ENCODE measurements at regions not wholly inside any gene's neighbourhood (a gene's known extent, or its start where the extent isn't known, plus 50 kb on each side); places are given as distances from the start of the nearest gene placed in this dataset.
"Not testable (repeated sequence)": the region's sequence is repeated elsewhere in the genome, so short reads cannot be mapped to it uniquely, and the experiment has no call there.

GRCh38 chrX:7637066-7637465, 205.9 kb upstream of the VCX start:
- no peaks in the 10 kb centered on the region for H3K36me3 ChIP-seq (ENCODE audit: control insufficient read depth, insufficient read depth, low read length)
- H3K27me3 ChIP-seq (ENCODE audit: control insufficient read depth, insufficient read depth, low read length): no peaks in the 10 kb centered on the region
- no peak for DNase-seq (ENCODE audit: low read depth)
- TF ChIP-seq CTCF (IDR thresholded peaks at IDR 0.05; ENCODE audit: insufficient read depth, low read depth, low read length): no peak
- ChIA-PET POLR2A (no interaction called here), CTCF (no interaction called here)
- H3K4me3 ChIP-seq (ENCODE audit: low read depth, low read length): no peak overlapping the region

GRCh38 chrX:7635604-7636003, 207.4 kb upstream of the VCX start:
- DNase-seq (ENCODE audit: low read depth): no peak
- no peaks in the 10 kb centered on the region for H3K27me3 ChIP-seq (ENCODE audit: control insufficient read depth, insufficient read depth, low read length)
- no peak overlapping the region for H3K4me3 ChIP-seq (ENCODE audit: low read depth, low read length)
- H3K36me3 ChIP-seq (ENCODE audit: control insufficient read depth, insufficient read depth, low read length): no peaks in the 10 kb centered on the region
- ChIA-PET CTCF (no interaction called here), POLR2A (no interaction called here)
- TF ChIP-seq CTCF (IDR thresholded peaks at IDR 0.05; ENCODE audit: insufficient read depth, low read depth, low read length): no peak

GRCh38 chrX:7620560-7620959, 222.4 kb upstream of the VCX start:
- TF ChIP-seq CTCF (IDR thresholded peaks at IDR 0.05; ENCODE audit: insufficient read depth, low read depth, low read length): no peak
- Histone ChIP-seq H3K36me3 (ENCODE audit: control insufficient read depth, insufficient read depth, low read length) (no peaks in the 10 kb centered on the region), H3K27me3 (ENCODE audit: control insufficient read depth, insufficient read depth, low read length) (no peaks in the 10 kb centered on the region), H3K4me3 (ENCODE audit: low read depth, low read length) (no peak overlapping the region)
- POLR2A ChIA-PET: no interaction called here
- CTCF ChIA-PET: no interaction called here
- no peak for DNase-seq (ENCODE audit: low read depth)

GRCh38 chrX:7617994-7618393, 225.0 kb upstream of the VCX start:
- H3K36me3 ChIP-seq (ENCODE audit: control insufficient read depth, insufficient read depth, low read length): no peaks in the 10 kb centered on the region
- DNase-seq (ENCODE audit: low read depth): no peak
- no peak overlapping the region for H3K4me3 ChIP-seq (ENCODE audit: low read depth, low read length)
- no peak for TF ChIP-seq CTCF (IDR thresholded peaks at IDR 0.05; ENCODE audit: insufficient read depth, low read depth, low read length)
- H3K27me3 ChIP-seq (ENCODE audit: control insufficient read depth, insufficient read depth, low read length): no peaks in the 10 kb centered on the region
- ChIA-PET CTCF (interaction anchor here (1.0 kb wide), 1 partner anchor 11 kb away, joined by 3 read pairs; no protein-coding TSS in a partner anchor), POLR2A (no interaction called here)

- H3K36me3 ChIP-seq (ENCODE audit: control insufficient read depth, insufficient read depth, low read length): no peaks in the 10 kb centered on the region
- ChIA-PET CTCF (no interaction called here), POLR2A (no interaction called here)
- H3K4me3 ChIP-seq (ENCODE audit: low read depth, low read length): no peak overlapping the region
- no peak for TF ChIP-seq CTCF (IDR thresholded peaks at IDR 0.05; ENCODE audit: insufficient read depth, low read depth, low read length)
- DNase-seq (ENCODE audit: low read depth): no peak
- H3K27me3 ChIP-seq (ENCODE audit: control insufficient read depth, insufficient read depth, low read length): no peaks in the 10 kb centered on the region
Observed at GRCh38 chrX:7614616-7615015, 228.4 kb upstream of the VCX start.

GRCh38 chrX:7608625-7609024, 234.3 kb upstream of the VCX start:
- H3K4me3 ChIP-seq (ENCODE audit: low read depth, low read length); POLR2A ChIA-PET; H3K27me3 ChIP-seq (ENCODE audit: control insufficient read depth, insufficient read depth, low read length); CTCF ChIA-PET; DNase-seq (ENCODE audit: low read depth); H3K36me3 ChIP-seq (ENCODE audit: control insufficient read depth, insufficient read depth, low read length): not testable (repeated sequence)

All from BJ (cell line).